Endodermal cell (in vitro differentiated cells): ENCODE measurements at regions not wholly inside any gene's neighbourhood (a gene's known extent, or its start where the extent isn't known, plus 50 kb on each side); places are given as distances from the start of the nearest gene placed in this dataset.

Experiments
- DNase-seq: peaks from one replicate; pipeline ENCODE4 v3.0.0-alpha.2; 2017
- H3K27ac ChIP-seq: 2 replicates; pipeline ENCODE4 v1.5.1; 2013; ENCODE audit warnings: mild to moderate bottlenecking, low read depth, low read length, moderate library complexity
- H3K27me3 ChIP-seq: 2 replicates; pipeline ENCODE4 v1.6.1; 2013; ENCODE audit warnings: mild to moderate bottlenecking, low read length, moderate library complexity; ENCODE audit not compliant: insufficient read depth, control insufficient read depth, poor library complexity, severe bottlenecking
- H3K36me3 ChIP-seq: 2 replicates; pipeline ENCODE4 v1.7.0; 2013; ENCODE audit warnings: mild to moderate bottlenecking, low read length, moderate library complexity; ENCODE audit not compliant: control insufficient read depth, insufficient read depth
- H3K4me1 ChIP-seq: one replicate; pipeline ENCODE4 v1.7.0; 2013; ENCODE audit warnings: low read length; ENCODE audit not compliant: control insufficient read depth, insufficient read depth
- H3K4me3 ChIP-seq: 2 replicates; pipeline ENCODE4 v1.5.1; 2013; ENCODE audit warnings: mild to moderate bottlenecking, low read length, moderate library complexity
- H3K9ac ChIP-seq: 2 replicates; pipeline ENCODE4 v1.6.1; 2013; ENCODE audit warnings: mild to moderate bottlenecking, low read length, moderate library complexity; ENCODE audit not compliant: poor library complexity, severe bottlenecking; ENCODE audit errors: extremely low read depth
- H3K9me3 ChIP-seq: 2 replicates; pipeline ENCODE4 v1.6.1; 2013; ENCODE audit warnings: mild to moderate bottlenecking, low read length, moderate library complexity; ENCODE audit not compliant: control insufficient read depth
- H3K27ac Mint-ChIP-seq: 2 replicates; pipeline ENCODE4 v1.8.0; 2020; ENCODE audit warnings: mixed read lengths
- H3K27me3 Mint-ChIP-seq: 2 replicates; pipeline ENCODE4 v1.8.0; 2021; ENCODE audit warnings: mild to moderate bottlenecking, mixed read lengths; ENCODE audit not compliant: insufficient read depth
- H3K36me3 Mint-ChIP-seq: 2 replicates; pipeline ENCODE4 v1.8.0; 2020; ENCODE audit warnings: low read depth, mixed read lengths
- H3K4me1 Mint-ChIP-seq: 2 replicates; pipeline ENCODE4 v1.8.0; 2020; ENCODE audit warnings: mixed read lengths
- H3K4me3 Mint-ChIP-seq: 2 replicates; pipeline ENCODE4 v1.8.0; 2020; ENCODE audit warnings: mild to moderate bottlenecking, moderate library complexity, mixed read lengths
- H3K9me3 Mint-ChIP-seq: 2 replicates; pipeline ENCODE4 v1.8.0; 2020; ENCODE audit warnings: mild to moderate bottlenecking, mixed read lengths
- WGBS, 2 experiments: methylation state at CpG; one replicate each; pipeline versions ENCODE4 v1.1.5 to v1.1.7; 2013; ENCODE audit warnings: missing lambda C conversion rate in 2 of 2, mixed read lengths in 1 of 2; ENCODE audit not compliant: insufficient coverage in 1 of 2, insufficient read length in 1 of 2; 5-methylcytosine and 5-hydroxymethylcytosine counted together
- TF ChIP-seq, protein P1 (sequence below): fragments of 200-600 bp; sonication (generic); conservative IDR thresholded peaks from 2 replicates; pipeline ENCODE4 v1.5.0; 2021; ENCODE audit warnings: antibody characterized with exemption, mild to moderate bottlenecking

DNA sequence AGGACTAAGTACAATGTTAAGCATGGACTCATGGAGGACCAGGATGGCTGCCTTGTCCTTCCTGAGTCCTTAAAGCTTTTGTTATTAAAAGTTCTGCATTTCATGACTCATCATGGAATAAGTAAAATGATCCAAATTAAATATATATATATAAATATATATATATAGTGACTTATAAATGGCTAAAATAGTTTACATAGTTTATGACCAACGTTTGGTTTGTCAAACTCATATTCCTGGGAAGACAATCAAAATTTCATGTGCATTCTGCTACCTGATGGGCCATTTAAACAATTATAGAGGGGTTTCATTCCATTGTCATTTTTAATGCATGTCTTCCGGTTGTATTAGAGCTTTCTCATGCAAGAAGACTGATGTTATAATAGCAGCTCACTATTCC lies 1190.7 kb downstream of the FSCB start:
- H3K9ac ChIP-seq = no peak overlapping the region
- H3K9me3 ChIP-seq = no peaks in the 10 kb centered on the region
- Mint-ChIP-seq H3K4me1 (no peaks in the 10 kb centered on the region), H3K36me3 (no peaks in the 10 kb centered on the region), H3K4me3 (no peak overlapping the region), H3K27ac (no peak overlapping the region), H3K9me3 (no peaks in the 10 kb centered on the region), H3K27me3 (no peaks in the 10 kb centered on the region)
- TF ChIP-seq, protein P1, sequence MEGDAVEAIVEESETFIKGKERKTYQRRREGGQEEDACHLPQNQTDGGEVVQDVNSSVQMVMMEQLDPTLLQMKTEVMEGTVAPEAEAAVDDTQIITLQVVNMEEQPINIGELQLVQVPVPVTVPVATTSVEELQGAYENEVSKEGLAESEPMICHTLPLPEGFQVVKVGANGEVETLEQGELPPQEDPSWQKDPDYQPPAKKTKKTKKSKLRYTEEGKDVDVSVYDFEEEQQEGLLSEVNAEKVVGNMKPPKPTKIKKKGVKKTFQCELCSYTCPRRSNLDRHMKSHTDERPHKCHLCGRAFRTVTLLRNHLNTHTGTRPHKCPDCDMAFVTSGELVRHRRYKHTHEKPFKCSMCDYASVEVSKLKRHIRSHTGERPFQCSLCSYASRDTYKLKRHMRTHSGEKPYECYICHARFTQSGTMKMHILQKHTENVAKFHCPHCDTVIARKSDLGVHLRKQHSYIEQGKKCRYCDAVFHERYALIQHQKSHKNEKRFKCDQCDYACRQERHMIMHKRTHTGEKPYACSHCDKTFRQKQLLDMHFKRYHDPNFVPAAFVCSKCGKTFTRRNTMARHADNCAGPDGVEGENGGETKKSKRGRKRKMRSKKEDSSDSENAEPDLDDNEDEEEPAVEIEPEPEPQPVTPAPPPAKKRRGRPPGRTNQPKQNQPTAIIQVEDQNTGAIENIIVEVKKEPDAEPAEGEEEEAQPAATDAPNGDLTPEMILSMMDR = no peak
- H3K27me3 ChIP-seq = no peaks in the 10 kb centered on the region
- no peak for DNase-seq
- H3K4me3 ChIP-seq = no peak overlapping the region
- WGBS, 2 experiments = 83% methylated on average over 2 of the region's 2 CpGs; no CpG with 5 or more reads in 1 of the 2 experiments
- no peaks in the 10 kb centered on the region for H3K4me1 ChIP-seq
- no peak overlapping the region for H3K27ac ChIP-seq
- H3K36me3 ChIP-seq = no peaks in the 10 kb centered on the region

DNA sequence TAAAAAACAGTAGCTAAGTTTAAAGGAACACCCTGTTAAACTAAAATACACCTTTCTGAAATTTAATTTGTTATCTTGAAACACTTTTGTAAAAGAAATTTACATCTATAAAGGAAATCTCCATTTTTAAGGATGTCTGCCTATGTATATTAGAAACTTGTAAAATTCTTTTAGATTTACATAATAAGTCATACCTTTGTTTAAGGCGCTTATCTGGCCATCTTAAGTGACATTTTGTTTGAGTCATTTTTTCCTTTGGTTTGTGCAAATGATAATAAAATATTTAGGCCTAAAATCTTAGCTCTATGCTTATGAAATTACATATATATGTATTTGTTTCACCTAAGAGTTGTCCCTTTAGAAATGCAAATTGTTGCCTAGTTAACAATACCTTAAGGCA lies 1193.4 kb downstream of the FSCB start:
- no CpG with 5 or more reads among the region's 1 CpG for WGBS, 2 experiments

DNA sequence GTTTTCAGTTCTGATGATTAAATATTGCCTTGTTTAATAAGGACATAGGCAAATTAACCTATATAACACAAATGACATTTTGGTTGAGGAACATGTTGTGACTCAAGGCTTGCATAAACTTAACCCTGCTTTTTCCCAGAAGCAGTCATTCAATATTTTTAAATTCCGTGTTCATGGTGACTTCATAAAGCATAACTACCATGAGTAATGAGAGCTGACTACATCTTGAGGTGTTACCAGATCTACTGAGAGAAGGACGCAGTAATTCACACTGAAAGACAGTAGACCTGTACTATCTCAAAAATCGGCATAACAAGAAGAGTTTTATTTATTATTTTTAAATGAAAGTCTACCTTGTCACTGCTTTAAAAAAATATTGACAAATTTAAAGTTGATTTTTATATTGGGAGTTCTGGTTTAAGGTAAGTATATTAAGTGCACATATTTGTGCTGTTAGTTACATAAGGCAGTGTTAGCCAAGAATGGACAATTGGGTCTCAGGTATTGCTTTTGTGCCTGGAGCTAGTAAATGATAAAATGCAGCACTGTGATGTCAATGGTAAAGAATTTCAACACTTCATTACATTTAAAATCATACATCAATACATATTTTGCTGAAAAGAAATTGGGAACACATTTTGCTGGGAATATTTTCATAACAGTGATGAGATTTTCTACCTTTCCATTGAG lies 1198.5 kb downstream of the FSCB start:
- Histone ChIP-seq H3K27ac (no peak overlapping the region), H3K27me3 (no peaks in the 10 kb centered on the region), H3K4me1 (no peaks in the 10 kb centered on the region), H3K36me3 (no peaks in the 10 kb centered on the region), H3K4me3 (no peak overlapping the region), H3K9me3 (no peaks in the 10 kb centered on the region), H3K9ac (no peak overlapping the region)
- H3K27ac Mint-ChIP-seq = no peak overlapping the region
- no peaks in the 10 kb centered on the region for H3K27me3 Mint-ChIP-seq
- DNase-seq = no peak
- H3K4me1 Mint-ChIP-seq = no peaks in the 10 kb centered on the region
- 60 to 76% methylated on average over 1 to 2 of the region's 3 CpGs for WGBS, 2 experiments
- H3K36me3 Mint-ChIP-seq = no peaks in the 10 kb centered on the region
- TF ChIP-seq, protein P1 = no peak
- no peak overlapping the region for H3K4me3 Mint-ChIP-seq
- no peaks in the 10 kb centered on the region for H3K9me3 Mint-ChIP-seq

More for the DNA sequence above, 1193.4 kb downstream of the FSCB start:
- no peak for DNase-seq
- Mint-ChIP-seq H3K4me3 (no peak overlapping the region), H3K36me3 (no peaks in the 10 kb centered on the region), H3K9me3 (no peaks in the 10 kb centered on the region), H3K4me1 (no peaks in the 10 kb centered on the region), H3K27ac (no peak overlapping the region), H3K27me3 (no peaks in the 10 kb centered on the region)
- H3K4me1 ChIP-seq = no peaks in the 10 kb centered on the region
- H3K36me3 ChIP-seq = no peaks in the 10 kb centered on the region
- no peaks in the 10 kb centered on the region for H3K9me3 ChIP-seq
- H3K9ac ChIP-seq = no peak overlapping the region
- no peak overlapping the region for H3K4me3 ChIP-seq
- TF ChIP-seq, protein P1 = no peak
- no peaks in the 10 kb centered on the region for H3K27me3 ChIP-seq
- H3K27ac ChIP-seq = no peak overlapping the region
